GM12878 (cell line): ENCODE measurements at regions not wholly inside any gene's neighbourhood (a gene's known extent, or its start where the extent isn't known, plus 50 kb on each side); places are given as distances from the start of the nearest gene placed in this dataset.

Experiments used
- ATAC-seq: fragments of 200-7000 bp; cut with Tn5 transposase; 3 replicates; pipeline ENCODE4 v1.9.1; 2020; ENCODE audit warnings: mild to moderate bottlenecking, moderate library complexity
- BruUV-seq: library from RNA; stranded (reverse); fragments of 400-500 nt; replicated peaks from 2 replicates; lab custom pipeline; 2021; lab: Mats Ljungman, UMichigan
- CTCF ChIA-PET: fragments of 300-600 bp; sonication (Branson Sonifier 250); formaldehyde crosslinking; extraction: SDS; loops from one replicate; lab custom pipeline; 2021; ENCODE audit warnings: inconsistent platforms; lab: Yijun Ruan, JAX
- POLR2A ChIA-PET: fragments of 350-600 bp; formaldehyde crosslinking; extraction: SDS; loops from one replicate; lab custom pipeline; 2021; ENCODE audit warnings: inconsistent platforms; lab: Charles Lee
- RAD21 ChIA-PET: fragments of 300-600 bp; sonication (Branson Sonifier 250); formaldehyde crosslinking; loops from one replicate; lab custom pipeline; 2023; ENCODE audit warnings: antibody characterized with exemption; ENCODE audit not compliant: unreplicated experiment; lab: Charles Lee
- SMC1A ChIA-PET: fragments of 300-600 bp; sonication (Branson Sonifier 250); formaldehyde crosslinking; loops from one replicate; lab custom pipeline; 2023; ENCODE audit not compliant: unreplicated experiment, uncharacterized antibody; lab: Charles Lee
- DNase-seq: peaks from one replicate; pipeline ENCODE4 v3.0.0-alpha.2; 2011; ENCODE audit warnings: low read depth, low spot score
- FAIRE-seq: peaks from 3 replicates; lab custom pipeline; 2011; peaks lifted over from hg19 to GRCh38; lab: Jason Lieb, UNC
- H2AFZ ChIP-seq: 2 replicates; pipeline ENCODE4 v1.6.0; 2011; ENCODE audit warnings: low read depth, low read length, control low read depth; ENCODE audit not compliant: control insufficient read depth
- H3K27ac ChIP-seq: 2 replicates; pipeline ENCODE4 v1.5.1; 2011; ENCODE audit warnings: control low read depth; ENCODE audit not compliant: control insufficient read depth, insufficient read depth
- H3K27me3 ChIP-seq, 2 experiments: replicated peaks in 1 of 2; 2 replicates each; pipeline versions ENCODE4 v1.6.0 to v1.6.1; 2011; ENCODE audit warnings: low read length in 1 of 2; ENCODE audit not compliant: control insufficient read depth in 2 of 2, insufficient read depth in 2 of 2
- H3K36me3 ChIP-seq, 2 experiments: 2 replicates each; pipeline ENCODE4 v1.5.1; 2011; ENCODE audit warnings: low read length in 1 of 2; ENCODE audit not compliant: control insufficient read depth in 2 of 2, insufficient read depth in 2 of 2
- H3K4me1 ChIP-seq: 2 replicates; pipeline ENCODE4 v1.6.1; 2011; ENCODE audit warnings: mild to moderate bottlenecking, low read length, moderate library complexity, mixed read lengths; ENCODE audit not compliant: control insufficient read depth, insufficient read depth
- H3K4me2 ChIP-seq: 2 replicates; pipeline ENCODE4 v1.6.0; 2011; ENCODE audit warnings: control low read depth; ENCODE audit not compliant: control insufficient read depth, insufficient read depth
- H3K4me3 ChIP-seq: fragments of 200-600 bp; sonication (generic); 2 replicates; pipeline ENCODE4 v1.5.1; 2016
- H3K79me2 ChIP-seq: 2 replicates; pipeline ENCODE4 v1.6.0; 2011; ENCODE audit warnings: low read length; ENCODE audit not compliant: control insufficient read depth, insufficient read depth
- H3K9ac ChIP-seq: 2 replicates; pipeline ENCODE4 v1.8.0; 2011; ENCODE audit warnings: low read length, control low read depth, mixed read lengths; ENCODE audit not compliant: control insufficient read depth, insufficient read depth
- H3K9me3 ChIP-seq: replicated peaks from 3 replicates; pipeline ENCODE4 v1.5.1; 2011; ENCODE audit warnings: mild to moderate bottlenecking, low read length; ENCODE audit not compliant: control insufficient read depth, insufficient read depth
- H4K20me1 ChIP-seq: 2 replicates; pipeline ENCODE4 v1.6.0; 2011; ENCODE audit not compliant: control insufficient read depth, insufficient read depth
- CEBPB ChIP-seq, 2 experiments: fragments of 150-350 bp in 1 of 2; IDR thresholded peaks; 2 replicates each; pipeline ENCODE4 v1.6.1; 2012 to 2014; ENCODE audit warnings: low read depth in 2 of 2, low read length in 2 of 2, borderline replicate concordance in 1 of 2, inconsistent platforms in 1 of 2
- CEBPZ ChIP-seq: fragments of 150-350 bp; IDR thresholded peaks from 2 replicates; pipeline ENCODE4 v1.6.1; 2016; ENCODE audit warnings: low read depth, low read length
- E2F4 ChIP-seq: IDR thresholded peaks from 2 replicates; pipeline ENCODE4 v1.6.1; 2012; ENCODE audit warnings: low read depth, low read length, improper control_type of control experiment
- ELK1 ChIP-seq: IDR thresholded peaks from 2 replicates; pipeline ENCODE4 v1.6.1; 2012; ENCODE audit warnings: low read depth, low read length, improper control_type of control experiment
- EZH2 ChIP-seq: IDR thresholded peaks from 2 replicates; pipeline ENCODE4 v1.6.1; 2012; ENCODE audit warnings: low read depth, mild to moderate bottlenecking, control low read depth, inconsistent platforms, low read length, borderline replicate concordance; ENCODE audit not compliant: control insufficient read depth
- IRF4 ChIP-seq: IDR thresholded peaks from 2 replicates; pipeline ENCODE4 v1.6.1; 2011; ENCODE audit warnings: low read depth, low read length
- MAX ChIP-seq: IDR thresholded peaks from 2 replicates; pipeline ENCODE4 v1.6.1; 2012; ENCODE audit warnings: low read depth, low read length, improper control_type of control experiment
- NBN ChIP-seq: fragments of 450-650 bp; IDR thresholded peaks from 2 replicates; pipeline ENCODE4 v1.6.1; 2016
- NFIC ChIP-seq: IDR thresholded peaks from 2 replicates; pipeline ENCODE4 v1.6.1; 2012; ENCODE audit warnings: low read depth, mild to moderate bottlenecking, inconsistent platforms, low read length, moderate library complexity
- RB1 ChIP-seq: fragments of 450-650 bp; formaldehyde crosslinking; IDR thresholded peaks from 2 replicates; pipeline ENCODE4 v1.6.1; 2017; ENCODE audit warnings: mild to moderate bottlenecking, borderline replicate concordance
- RELB ChIP-seq: fragments of 450-650 bp; IDR thresholded peaks from 2 replicates; pipeline ENCODE4 v1.6.1; 2017; ENCODE audit warnings: low read depth, mild to moderate bottlenecking, moderate library complexity
- SIX5 ChIP-seq: IDR thresholded peaks from 2 replicates; pipeline ENCODE4 v1.6.1; 2011; ENCODE audit warnings: mild to moderate bottlenecking, low read depth, low read length, moderate library complexity; ENCODE audit not compliant: severe bottlenecking
- SP1 ChIP-seq: IDR thresholded peaks from one replicate; pipeline ENCODE4 v1.6.1; 2011; ENCODE audit warnings: low read depth, low read length
- STAT1 ChIP-seq: fragments of 450-650 bp; conservative IDR thresholded peaks from 2 replicates; pipeline ENCODE4 v1.6.1; 2014; ENCODE audit warnings: antibody characterized with exemption, mild to moderate bottlenecking
- SUZ12 ChIP-seq: fragments of 200-600 bp; sonication (generic); IDR thresholded peaks from one replicate; pipeline ENCODE4 v1.6.1; 2018; ENCODE audit warnings: antibody characterized with exemption, mild to moderate bottlenecking; ENCODE audit not compliant: unreplicated experiment
- TAF1 ChIP-seq: IDR thresholded peaks from 2 replicates; pipeline ENCODE4 v1.6.1; 2011; ENCODE audit warnings: mild to moderate bottlenecking, low read depth, low read length, borderline replicate concordance
- TARDBP ChIP-seq: IDR thresholded peaks from 2 replicates; pipeline ENCODE4 v1.6.1; 2016; ENCODE audit warnings: borderline replicate concordance
- WGBS: methylation state at CpG from one replicate; pipeline ENCODE4 v1.1.6; 2016; ENCODE audit warnings: low lambda C conversion rate; ENCODE audit not compliant: insufficient replicate concordance, insufficient coverage; ENCODE audit errors: missing lambda C conversion rate; 5-methylcytosine and 5-hydroxymethylcytosine counted together
- in situ Hi-C: fragments of 300-500 bp; cut with MboI; formaldehyde crosslinking; loops from 9 replicates; pipeline ENCODE4 v1.14.3; 2018; ENCODE audit warnings: mixed read lengths
- intact Hi-C: fragments of 100-400 bp; cut with micrococcal nuclease; formaldehyde crosslinking; loops from one replicate; pipeline ENCODE4 v1.14.2; 2022; ENCODE audit not compliant: unreplicated experiment

GRCh38 chrX:138996268-138996667, 284.8 kb upstream of the FGF13 start:
- in situ Hi-C loops: no loop called here
- 41% methylated on average over 11 of the region's 11 CpGs for WGBS
- H3K36me3 ChIP-seq: no peaks in the 10 kb centered on the region
- POLR2A ChIA-PET: no interaction called here
- RAD21 ChIA-PET: no interaction called here
- CTCF ChIA-PET: no interaction called here
- no peaks in the 10 kb centered on the region for H4K20me1 ChIP-seq
- H3K4me1 ChIP-seq: no peaks in the 10 kb centered on the region
- no peaks in the 10 kb centered on the region for H3K9me3 ChIP-seq
- no peak for DNase-seq
- H2AFZ ChIP-seq: no peak overlapping the region
- H3K79me2 ChIP-seq: no peaks in the 10 kb centered on the region
- H3K27me3 ChIP-seq: no peaks in the 10 kb centered on the region
- no peak overlapping the region for H3K4me2 ChIP-seq
- SMC1A ChIA-PET: no interaction called here
- intact Hi-C loops: no loop called here
- no peak overlapping the region for H3K27ac ChIP-seq
- FAIRE-seq: no peak
- BruUV-seq: no TSS peak
- no peak overlapping the region for H3K9ac ChIP-seq
- no peak overlapping the region for H3K4me3 ChIP-seq
- no peak for ATAC-seq
- TF ChIP-seq CEBPZ: no peak
- no peak for TF ChIP-seq IRF4
- TF ChIP-seq NFIC: no peak
- no peak for TF ChIP-seq TARDBP
- no peak for TF ChIP-seq EZH2
- no peak for TF ChIP-seq TAF1
- TF ChIP-seq RELB: no peak
- no peak for TF ChIP-seq MAX
- no peak for TF ChIP-seq RB1
- TF ChIP-seq NBN: no peak
- no peak for TF ChIP-seq SIX5
- no peak for TF ChIP-seq SP1
- no peak for TF ChIP-seq ELK1
- TF ChIP-seq SUZ12: no peak
- TF ChIP-seq E2F4: no peak
- no peak for TF ChIP-seq STAT1
- no peak for TF ChIP-seq CEBPB (IDR thresholded peaks at IDR 0.05; ENCODE audit: borderline replicate concordance in 1 of 2, low read depth in 2 of 2, low read length in 2 of 2)
